Gastrocnemius medialis (tissue), 4 donors: ENCODE measurements at regions not wholly inside any gene's neighbourhood (a gene's known extent, or its start where the extent isn't known, plus 50 kb on each side); places are given as distances from the start of the nearest gene placed in this dataset.
"Not testable (repeated sequence)": the region's sequence is repeated elsewhere in the genome, so short reads cannot be mapped to it uniquely, and the experiment has no call there.

Experiments
- POLR2A ChIP-seq, 2 donors: fragments of 450-650 bp; IDR thresholded peaks; one replicate each; pipeline ENCODE4 v1.6.1; 2017; ENCODE audit warnings: antibody characterized with exemption in 2 of 2, mild to moderate bottlenecking in 2 of 2, moderate library complexity in 2 of 2
- TF ChIP-seq, protein P1 (sequence below), 5 experiments: fragments of 450-650 bp in 3 of 5; fragments of 200-600 bp in 2 of 5; sonication (generic) in 2 of 5; IDR thresholded peaks in 4 of 5; conservative IDR thresholded peaks in 1 of 5; 1 replicate in 4 of 5; 2 replicates in 1 of 5; pipeline ENCODE4 v1.5.1; 2016 to 2019; ENCODE audit warnings: antibody characterized with exemption in 5 of 5, mild to moderate bottlenecking in 3 of 5, moderate library complexity in 3 of 5

DNA sequence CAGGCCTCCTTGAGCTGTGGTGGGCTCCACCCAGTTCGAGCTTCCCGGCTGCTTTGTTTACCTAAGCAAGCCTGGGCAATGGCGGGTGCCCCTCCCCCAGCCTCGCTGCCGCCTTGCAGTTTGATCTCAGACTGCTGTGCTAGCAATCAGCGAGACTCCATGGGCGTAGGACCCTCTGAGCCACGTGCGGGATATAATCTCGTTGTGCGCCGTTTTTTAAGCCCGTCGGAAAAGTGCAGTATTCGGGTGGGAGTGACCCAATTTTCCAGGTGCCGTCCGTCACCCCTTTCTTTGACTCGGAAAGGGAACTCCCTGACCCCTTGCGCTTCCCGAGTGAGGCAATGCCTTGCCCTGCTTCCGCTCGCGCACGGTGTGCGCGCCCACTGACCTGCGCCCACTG, 257.3 kb upstream of the TUT7 start:
- TF ChIP-seq POLR2A (IDR thresholded peaks at IDR 0.05) = not testable (repeated sequence)
- TF ChIP-seq, protein P1, sequence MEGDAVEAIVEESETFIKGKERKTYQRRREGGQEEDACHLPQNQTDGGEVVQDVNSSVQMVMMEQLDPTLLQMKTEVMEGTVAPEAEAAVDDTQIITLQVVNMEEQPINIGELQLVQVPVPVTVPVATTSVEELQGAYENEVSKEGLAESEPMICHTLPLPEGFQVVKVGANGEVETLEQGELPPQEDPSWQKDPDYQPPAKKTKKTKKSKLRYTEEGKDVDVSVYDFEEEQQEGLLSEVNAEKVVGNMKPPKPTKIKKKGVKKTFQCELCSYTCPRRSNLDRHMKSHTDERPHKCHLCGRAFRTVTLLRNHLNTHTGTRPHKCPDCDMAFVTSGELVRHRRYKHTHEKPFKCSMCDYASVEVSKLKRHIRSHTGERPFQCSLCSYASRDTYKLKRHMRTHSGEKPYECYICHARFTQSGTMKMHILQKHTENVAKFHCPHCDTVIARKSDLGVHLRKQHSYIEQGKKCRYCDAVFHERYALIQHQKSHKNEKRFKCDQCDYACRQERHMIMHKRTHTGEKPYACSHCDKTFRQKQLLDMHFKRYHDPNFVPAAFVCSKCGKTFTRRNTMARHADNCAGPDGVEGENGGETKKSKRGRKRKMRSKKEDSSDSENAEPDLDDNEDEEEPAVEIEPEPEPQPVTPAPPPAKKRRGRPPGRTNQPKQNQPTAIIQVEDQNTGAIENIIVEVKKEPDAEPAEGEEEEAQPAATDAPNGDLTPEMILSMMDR (IDR thresholded peaks at IDR 0.05 in 4 of 5, conservative IDR thresholded peaks at IDR 0.05 in 1 of 5) = not testable (repeated sequence)
